ENCODE measurements at regions not wholly inside any gene's neighbourhood (a gene's known extent, or its start where the extent isn't known, plus 50 kb on each side); places are given as distances from the start of the nearest gene placed in this dataset.

- Mint-ChIP-seq H3K27ac (no peak overlapping the region), H3K36me3 (ENCODE audit: low read depth) (no peaks in the 10 kb centered on the region), H3K4me3 (no peak overlapping the region), H3K27me3 (no peaks in the 10 kb centered on the region), H3K9me3 (no peaks in the 10 kb centered on the region), H3K4me1 (no peaks in the 10 kb centered on the region)
- ATAC-seq (replicated peaks) = no peak
Observed at GRCh38 chr3:24646790-24647189, 152.1 kb upstream of the THRB start.

- H3K9me3 Mint-ChIP-seq = no peaks in the 10 kb centered on the region
- ATAC-seq (replicated peaks) = no peak
- H3K27me3 Mint-ChIP-seq = no peaks in the 10 kb centered on the region
- no peak overlapping the region for H3K27ac Mint-ChIP-seq
- no peaks in the 10 kb centered on the region for H3K4me1 Mint-ChIP-seq
- no peaks in the 10 kb centered on the region for H3K36me3 Mint-ChIP-seq (ENCODE audit: low read depth)
- H3K4me3 Mint-ChIP-seq = no peak overlapping the region
Observed at GRCh38 chr3:24648063-24648462, 153.4 kb upstream of the THRB start.

GRCh38 chr3:24650839-24651238, 156.2 kb upstream of the THRB start:
- H3K4me1 Mint-ChIP-seq = no peaks in the 10 kb centered on the region
- no peak overlapping the region for H3K4me3 Mint-ChIP-seq
- no peaks in the 10 kb centered on the region for H3K9me3 Mint-ChIP-seq
- no peak for ATAC-seq (replicated peaks)
- no peaks in the 10 kb centered on the region for H3K36me3 Mint-ChIP-seq (ENCODE audit: low read depth)
- H3K27me3 Mint-ChIP-seq = no peaks in the 10 kb centered on the region
- no peak overlapping the region for H3K27ac Mint-ChIP-seq

- Mint-ChIP-seq H3K4me3 (no peak overlapping the region), H3K27me3 (no peaks in the 10 kb centered on the region), H3K9me3 (peaks cover 7% of the 10 kb centered on the region), H3K4me1 (no peaks in the 10 kb centered on the region), H3K27ac (no peak overlapping the region), H3K36me3 (ENCODE audit: low read depth) (no peaks in the 10 kb centered on the region)
- no peak for ATAC-seq (replicated peaks)
Observed at GRCh38 chr3:24657870-24658510, 163.3 kb upstream of the THRB start.

- Mint-ChIP-seq H3K9me3 (peaks cover 9% of the 10 kb centered on the region), H3K36me3 (ENCODE audit: low read depth) (no peaks in the 10 kb centered on the region), H3K27ac (no peak overlapping the region), H3K27me3 (no peaks in the 10 kb centered on the region), H3K4me1 (no peaks in the 10 kb centered on the region), H3K4me3 (no peak overlapping the region)
- no peak for ATAC-seq (replicated peaks)
Observed at GRCh38 chr3:24661175-24661584, 166.5 kb upstream of the THRB start.

- no peak overlapping the region for H3K27ac Mint-ChIP-seq
- no peaks in the 10 kb centered on the region for H3K27me3 Mint-ChIP-seq
- H3K4me1 Mint-ChIP-seq = no peaks in the 10 kb centered on the region
- H3K4me3 Mint-ChIP-seq = no peak overlapping the region
- no peaks in the 10 kb centered on the region for H3K36me3 Mint-ChIP-seq (ENCODE audit: low read depth)
- ATAC-seq (replicated peaks) = no peak
- peaks cover 7% of the 10 kb centered on the region for H3K9me3 Mint-ChIP-seq
Observed at GRCh38 chr3:24662449-24663345, 168.0 kb upstream of the THRB start.

GRCh38 chr3:24663406-24663805, 168.8 kb upstream of the THRB start:
- Mint-ChIP-seq H3K4me3 (no peak overlapping the region), H3K27me3 (no peaks in the 10 kb centered on the region), H3K9me3 (peaks cover 7% of the 10 kb centered on the region), H3K27ac (no peak overlapping the region), H3K4me1 (no peaks in the 10 kb centered on the region), H3K36me3 (ENCODE audit: low read depth) (no peaks in the 10 kb centered on the region)
- no peak for ATAC-seq (replicated peaks)

- ATAC-seq (replicated peaks) = no peak
- no peak overlapping the region for H3K4me3 Mint-ChIP-seq
- H3K9me3 Mint-ChIP-seq = peaks cover 3% of the 10 kb centered on the region
- no peak overlapping the region for H3K27ac Mint-ChIP-seq
- H3K4me1 Mint-ChIP-seq = no peaks in the 10 kb centered on the region
- H3K36me3 Mint-ChIP-seq (ENCODE audit: low read depth) = no peaks in the 10 kb centered on the region
- H3K27me3 Mint-ChIP-seq = no peaks in the 10 kb centered on the region
Observed at GRCh38 chr3:24668039-24668438, 173.4 kb upstream of the THRB start.

GRCh38 chr3:24670871-24671270, 176.2 kb upstream of the THRB start:
- peaks cover 3% of the 10 kb centered on the region for H3K9me3 Mint-ChIP-seq
- H3K4me3 Mint-ChIP-seq = no peak overlapping the region
- H3K27me3 Mint-ChIP-seq = peaks cover 3% of the 10 kb centered on the region
- H3K27ac Mint-ChIP-seq = no peak overlapping the region
- no peaks in the 10 kb centered on the region for H3K36me3 Mint-ChIP-seq (ENCODE audit: low read depth)
- ATAC-seq (replicated peaks) = no peak
- no peaks in the 10 kb centered on the region for H3K4me1 Mint-ChIP-seq

GRCh38 chr3:24673596-24673995, 178.9 kb upstream of the THRB start:
- H3K27me3 Mint-ChIP-seq = peaks cover 5% of the 10 kb centered on the region
- peaks cover 3% of the 10 kb centered on the region for H3K4me1 Mint-ChIP-seq
- no peaks in the 10 kb centered on the region for H3K9me3 Mint-ChIP-seq
- H3K4me3 Mint-ChIP-seq = no peak overlapping the region
- no peak overlapping the region for H3K27ac Mint-ChIP-seq
- no peak for ATAC-seq (replicated peaks)
- H3K36me3 Mint-ChIP-seq (ENCODE audit: low read depth) = no peaks in the 10 kb centered on the region

GRCh38 chr3:24674261-24674660, 179.6 kb upstream of the THRB start:
- no peak for ATAC-seq (replicated peaks)
- H3K4me3 Mint-ChIP-seq = no peak overlapping the region
- H3K27ac Mint-ChIP-seq = no peak overlapping the region
- peaks cover 4% of the 10 kb centered on the region for H3K4me1 Mint-ChIP-seq
- no peaks in the 10 kb centered on the region for H3K9me3 Mint-ChIP-seq
- peaks cover 7% of the 10 kb centered on the region for H3K27me3 Mint-ChIP-seq
- no peaks in the 10 kb centered on the region for H3K36me3 Mint-ChIP-seq (ENCODE audit: low read depth)

- no peaks in the 10 kb centered on the region for H3K9me3 Mint-ChIP-seq
- peak; percentile 21 for ATAC-seq (replicated peaks)
- peaks cover 4% of the 10 kb centered on the region for H3K4me1 Mint-ChIP-seq
- H3K36me3 Mint-ChIP-seq (ENCODE audit: low read depth) = no peaks in the 10 kb centered on the region
- H3K27ac Mint-ChIP-seq = no peak overlapping the region
- peak overlapping the region; percentile 48 for H3K4me3 Mint-ChIP-seq
- peaks cover 14% of the 10 kb centered on the region for H3K27me3 Mint-ChIP-seq
Observed at GRCh38 chr3:24678021-24678420, 183.4 kb upstream of the THRB start.

GRCh38 chr3:24678421-24678865, 183.8 kb upstream of the THRB start:
- peak; percentile 76 for ATAC-seq (replicated peaks)
- H3K27ac Mint-ChIP-seq = peak overlapping the region; percentile 78
- H3K4me3 Mint-ChIP-seq = peak overlapping the region; percentile 48
- H3K36me3 Mint-ChIP-seq (ENCODE audit: low read depth) = no peaks in the 10 kb centered on the region
- H3K9me3 Mint-ChIP-seq = no peaks in the 10 kb centered on the region
- H3K27me3 Mint-ChIP-seq = peaks cover 14% of the 10 kb centered on the region
- H3K4me1 Mint-ChIP-seq = peaks cover 4% of the 10 kb centered on the region

- no peaks in the 10 kb centered on the region for H3K36me3 Mint-ChIP-seq (ENCODE audit: low read depth)
- ATAC-seq (replicated peaks) = peak; percentile 68
- H3K9me3 Mint-ChIP-seq = no peaks in the 10 kb centered on the region
- H3K27me3 Mint-ChIP-seq = peaks cover 14% of the 10 kb centered on the region
- no peak overlapping the region for H3K27ac Mint-ChIP-seq
- peaks cover 4% of the 10 kb centered on the region for H3K4me1 Mint-ChIP-seq
- H3K4me3 Mint-ChIP-seq = no peak overlapping the region
Observed at GRCh38 chr3:24679429-24679828, 184.8 kb upstream of the THRB start.

Data from activated T-helper 17 cell treated with anti-CD3 and anti-CD28 coated beads, Interleukin-2, amount 50 U/mL, for 72 hours (primary cell).